ENCODE measurements at regions not wholly inside any gene's neighbourhood (a gene's known extent, or its start where the extent isn't known, plus 50 kb on each side); places are given as distances from the start of the nearest gene placed in this dataset.

GRCh38 chr3:194536871-194537637 lies 50.3 kb upstream of the ATP13A3 start:
- H3K4me1 ChIP-seq, result peaks cover 0 to 14% (median 11%) of the 10 kb centered on the region in 4 donors
- H3K27me3 ChIP-seq, result no peaks in the 10 kb centered on the region
- H3K27ac ChIP-seq, result peak overlapping the region in 1 of 4 donors; percentile 46
- no peak overlapping the region for H3K4me3 ChIP-seq
- intact Hi-C loops (cut with DNase I), result no loop called here
- H3K36me3 ChIP-seq, result no peaks in the 10 kb centered on the region
- DNase-seq, result peak; percentile 75
- no peak for TF ChIP-seq EP300 (IDR thresholded peaks at IDR 0.05)
- no peak for TF ChIP-seq CTCF (IDR thresholded peaks at IDR 0.05)
- peak in 1 of 4 donors; percentile 10 for TF ChIP-seq POLR2AphosphoS5 (IDR thresholded peaks at IDR 0.05)
- 6 to 43% methylated on average over 2 of the region's 2 CpGs for WGBS, 2 donors
- no peaks in the 10 kb centered on the region for H3K9me3 ChIP-seq
